ENCODE measurements at regions not wholly inside any gene's neighbourhood (a gene's known extent, or its start where the extent isn't known, plus 50 kb on each side); places are given as distances from the start of the nearest gene placed in this dataset.

- H3K9me1 ChIP-seq (replicated peaks; ENCODE audit: control insufficient read depth, extremely low read depth, insufficient read depth, low read length): no peaks in the 10 kb centered on the region
- CTCF ChIA-PET: no interaction called here
- DNase-seq (ENCODE audit: low read depth, low spot score) (peak; percentile 71), FAIRE-seq (peak; percentile 89)
- POLR2A ChIA-PET: no interaction called here
- H3K4me1 ChIP-seq (ENCODE audit: control insufficient read depth, extremely low read depth, insufficient read depth, low read length): peaks cover 4% of the 10 kb centered on the region
- BruUV-seq (replicated peaks): no TSS peak
- no peak overlapping the region for H3K9ac ChIP-seq (replicated peaks; ENCODE audit: extremely low read depth, insufficient read depth, low read length)
- H3K4me2 ChIP-seq (ENCODE audit: insufficient read depth, low read length): no peak overlapping the region
- intact Hi-C loops (cut with micrococcal nuclease): no loop called here
- no peak overlapping the region for H2AFZ ChIP-seq (ENCODE audit: low read depth, low read length)
- no peaks in the 10 kb centered on the region for H3K79me2 ChIP-seq (ENCODE audit: control insufficient read depth, insufficient read depth, low read length)
- H3K27me3 ChIP-seq (ENCODE audit: control insufficient read depth in 2 of 2, insufficient read depth in 2 of 2, low read length in 2 of 2): no peaks in the 10 kb centered on the region
- dilution Hi-C loops (cut with MboI; ENCODE audit: extremely low pct_ligation_motif_present, low sequenced_read_pairs): no loop called here
- H3K27ac ChIP-seq (ENCODE audit: insufficient read depth, low read depth, low read length): no peak overlapping the region
- TF ChIP-seq JUN (IDR thresholded peaks at IDR 0.05; ENCODE audit: borderline replicate concordance, insufficient read depth, insufficient read length, low read depth): peak; percentile 29
- TF ChIP-seq FOS (IDR thresholded peaks at IDR 0.05; ENCODE audit: borderline replicate concordance, insufficient read depth, low read length): no peak
- no peak overlapping the region for H3K4me3 ChIP-seq (replicated peaks in 1 of 3; ENCODE audit: insufficient read depth in 1 of 3, low read depth in 1 of 3, low read length in 3 of 3)
- no peaks in the 10 kb centered on the region for H4K20me1 ChIP-seq (replicated peaks; ENCODE audit: control insufficient read depth, extremely low read depth, insufficient read depth, low read length)
- no peaks in the 10 kb centered on the region for H3K9me3 ChIP-seq (replicated peaks; ENCODE audit: control insufficient read depth, insufficient read depth, low read length)
- no peaks in the 10 kb centered on the region for H3K36me3 ChIP-seq (ENCODE audit: control insufficient read depth in 2 of 2, extremely low read depth in 1 of 2, insufficient read depth in 2 of 2, low read length in 2 of 2)
Measured at GRCh38 chrX:44770121-44770520, 73.7 kb upstream of the DUSP21 start.

DNA sequence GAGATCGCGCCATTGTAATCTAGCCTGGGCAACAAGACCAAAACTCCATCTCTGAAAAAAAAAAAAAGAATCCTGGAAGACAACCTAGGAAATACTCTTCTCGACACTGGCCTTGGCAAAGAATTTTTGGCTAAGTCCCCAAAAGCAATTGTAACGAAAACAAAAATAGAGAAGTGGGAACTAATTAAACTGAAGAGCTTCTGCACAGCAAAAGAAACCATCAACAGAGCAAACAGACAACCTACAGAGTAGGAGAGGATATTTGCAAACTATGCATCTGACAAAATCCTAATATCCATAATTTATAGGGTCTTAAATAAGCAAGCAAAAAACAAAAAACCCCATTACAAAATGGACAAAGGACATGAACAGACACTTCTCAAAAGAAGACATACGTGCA lies 76.5 kb upstream of the DUSP21 start:
- no peaks in the 10 kb centered on the region for H3K27me3 ChIP-seq (ENCODE audit: control insufficient read depth in 2 of 2, insufficient read depth in 2 of 2, low read length in 2 of 2)
- no peaks in the 10 kb centered on the region for H3K9me1 ChIP-seq (replicated peaks; ENCODE audit: control insufficient read depth, extremely low read depth, insufficient read depth, low read length)
- no peaks in the 10 kb centered on the region for H3K36me3 ChIP-seq (ENCODE audit: control insufficient read depth in 2 of 2, extremely low read depth in 1 of 2, insufficient read depth in 2 of 2, low read length in 2 of 2)
- no peak overlapping the region for H3K27ac ChIP-seq (ENCODE audit: insufficient read depth, low read depth, low read length)
- H2AFZ ChIP-seq (ENCODE audit: low read depth, low read length): no peak overlapping the region
- no peaks in the 10 kb centered on the region for H3K79me2 ChIP-seq (ENCODE audit: control insufficient read depth, insufficient read depth, low read length)
- ChIA-PET CTCF (no interaction called here), POLR2A (no interaction called here)
- no peak for TF ChIP-seq FOS (IDR thresholded peaks at IDR 0.05; ENCODE audit: borderline replicate concordance, insufficient read depth, low read length)
- TF ChIP-seq JUN (IDR thresholded peaks at IDR 0.05; ENCODE audit: borderline replicate concordance, insufficient read depth, insufficient read length, low read depth): no peak
- no peak for TF ChIP-seq CTCF (IDR thresholded peaks at IDR 0.05; ENCODE audit: extremely low read depth in 1 of 2, insufficient read depth in 1 of 2, low read depth in 1 of 2, low read length in 2 of 2)
- TF ChIP-seq GATA2 (IDR thresholded peaks at IDR 0.05; ENCODE audit: insufficient read depth, insufficient read length, low read depth, low read length): no peak
- no peak for TF ChIP-seq EZH2 (IDR thresholded peaks at IDR 0.05; ENCODE audit: borderline replicate concordance, low read depth, low read length, severe bottlenecking)
- TF ChIP-seq MYC (IDR thresholded peaks at IDR 0.05; ENCODE audit: low read depth, low read length): no peak
- TF ChIP-seq, protein P1, sequence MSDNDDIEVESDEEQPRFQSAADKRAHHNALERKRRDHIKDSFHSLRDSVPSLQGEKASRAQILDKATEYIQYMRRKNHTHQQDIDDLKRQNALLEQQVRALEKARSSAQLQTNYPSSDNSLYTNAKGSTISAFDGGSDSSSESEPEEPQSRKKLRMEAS (IDR thresholded peaks at IDR 0.05; ENCODE audit: insufficient read depth, insufficient read length): no peak
- TF ChIP-seq POLR2AphosphoS5 (IDR thresholded peaks at IDR 0.05; ENCODE audit: insufficient read depth, low read depth, low read length): no peak
- no peak for TF ChIP-seq POLR2A (IDR thresholded peaks at IDR 0.05; ENCODE audit: low read depth, low read length)
- H3K4me1 ChIP-seq (ENCODE audit: control insufficient read depth, extremely low read depth, insufficient read depth, low read length): peaks cover 4% of the 10 kb centered on the region
- H3K4me3 ChIP-seq (replicated peaks in 1 of 3; ENCODE audit: insufficient read depth in 1 of 3, low read depth in 1 of 3, low read length in 3 of 3): no peak overlapping the region
- no TSS peak for BruUV-seq (replicated peaks)
- no peak overlapping the region for H3K4me2 ChIP-seq (ENCODE audit: insufficient read depth, low read length)
- FAIRE-seq: no peak
- dilution Hi-C loops (cut with MboI; ENCODE audit: extremely low pct_ligation_motif_present, low sequenced_read_pairs): no loop called here
- H3K9ac ChIP-seq (replicated peaks; ENCODE audit: extremely low read depth, insufficient read depth, low read length): no peak overlapping the region
- H4K20me1 ChIP-seq (replicated peaks; ENCODE audit: control insufficient read depth, extremely low read depth, insufficient read depth, low read length): no peaks in the 10 kb centered on the region
- intact Hi-C loops (cut with micrococcal nuclease): no loop called here
- DNase-seq (ENCODE audit: low read depth, low spot score): no peak
- H3K9me3 ChIP-seq (replicated peaks; ENCODE audit: control insufficient read depth, insufficient read depth, low read length): no peaks in the 10 kb centered on the region
